T-helper 17 cell (primary cell): ENCODE measurements at regions not wholly inside any gene's neighbourhood (a gene's known extent, or its start where the extent isn't known, plus 50 kb on each side); places are given as distances from the start of the nearest gene placed in this dataset.

Experiments used
- ATAC-seq: fragments of 150-1000 bp; cut with Tn5 transposase; 2 replicates; pipeline ENCODE4 v1.10.0; 2021; ENCODE audit warnings: mild to moderate bottlenecking, moderate library complexity
- DNase-seq, 3 donors: peaks; one replicate each; pipeline versions ENCODE4 v3.0.0 to v3.0.0-alpha.2; 2020 to 2021
- H3K9me3 ChIP-seq: one replicate; pipeline ENCODE4 v1.7.0; 2013; ENCODE audit warnings: low read length, mild to moderate bottlenecking; ENCODE audit not compliant: control insufficient read depth, poor library complexity, severe bottlenecking
- H3K27ac Mint-ChIP-seq: one replicate; pipeline ENCODE4 v1.8.0; 2022; ENCODE audit warnings: mild to moderate bottlenecking, moderate library complexity, mixed read lengths
- H3K27me3 Mint-ChIP-seq: one replicate; pipeline ENCODE4 v1.8.0; 2022; ENCODE audit warnings: mixed read lengths
- H3K36me3 Mint-ChIP-seq: one replicate; pipeline ENCODE4 v1.8.0; 2022; ENCODE audit warnings: low read depth, mixed read lengths
- H3K4me1 Mint-ChIP-seq: one replicate; pipeline ENCODE4 v1.8.0; 2022; ENCODE audit warnings: mild to moderate bottlenecking, mixed read lengths
- H3K4me3 Mint-ChIP-seq: one replicate; pipeline ENCODE4 v1.8.0; 2022; ENCODE audit warnings: mild to moderate bottlenecking, moderate library complexity, mixed read lengths

DNA sequence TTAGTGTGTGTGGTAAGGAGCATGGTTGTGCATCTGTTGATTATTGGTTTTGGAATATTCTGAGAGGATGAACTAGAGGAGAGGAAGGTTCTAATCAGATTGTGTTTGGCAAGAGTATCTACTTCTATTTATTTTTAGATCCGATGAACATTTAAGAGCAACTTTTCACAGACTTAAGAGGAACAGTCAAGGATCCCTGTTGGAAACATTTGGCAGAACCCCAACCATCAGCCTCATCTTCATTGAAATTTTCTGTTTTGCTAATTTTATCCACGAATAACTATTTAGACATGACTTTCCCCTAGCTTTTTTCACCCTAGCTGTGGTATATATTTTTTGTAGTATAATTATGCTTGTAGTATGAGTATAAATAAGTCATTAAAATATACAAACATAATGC lies 868.5 kb downstream of the MAT2B start:
- Mint-ChIP-seq H3K36me3 (no peaks in the 10 kb centered on the region), H3K4me3 (no peak overlapping the region), H3K27ac (no peak overlapping the region), H3K27me3 (no peaks in the 10 kb centered on the region), H3K4me1 (no peaks in the 10 kb centered on the region)
- no peak for ATAC-seq
- H3K9me3 ChIP-seq, result no peaks in the 10 kb centered on the region
- DNase-seq, result no peak

DNA sequence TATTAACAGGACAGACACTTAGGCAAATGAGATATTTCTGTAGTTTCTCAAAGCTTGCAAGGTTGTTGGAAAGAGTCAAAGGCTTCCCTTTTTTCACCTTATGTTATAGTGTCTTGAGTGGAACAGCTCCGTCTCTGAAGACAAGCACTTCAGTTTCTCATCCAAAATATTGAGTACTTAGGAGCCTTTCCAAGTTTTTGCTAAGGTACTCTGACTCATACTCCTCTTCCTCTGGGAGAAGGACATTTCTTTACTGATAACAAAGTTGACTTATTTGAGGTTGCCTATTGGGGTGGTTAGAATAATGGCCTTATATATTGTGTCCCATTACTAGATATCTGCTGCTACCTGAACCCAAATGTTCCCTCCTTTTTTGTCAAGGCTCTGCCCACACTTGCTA lies 869.6 kb downstream of the MAT2B start:
- no peak for DNase-seq
- Mint-ChIP-seq H3K4me3 (no peak overlapping the region), H3K36me3 (no peaks in the 10 kb centered on the region), H3K4me1 (no peaks in the 10 kb centered on the region), H3K27ac (no peak overlapping the region), H3K27me3 (no peaks in the 10 kb centered on the region)
- peaks cover 2% of the 10 kb centered on the region for H3K9me3 ChIP-seq
- ATAC-seq, result no peak

DNA sequence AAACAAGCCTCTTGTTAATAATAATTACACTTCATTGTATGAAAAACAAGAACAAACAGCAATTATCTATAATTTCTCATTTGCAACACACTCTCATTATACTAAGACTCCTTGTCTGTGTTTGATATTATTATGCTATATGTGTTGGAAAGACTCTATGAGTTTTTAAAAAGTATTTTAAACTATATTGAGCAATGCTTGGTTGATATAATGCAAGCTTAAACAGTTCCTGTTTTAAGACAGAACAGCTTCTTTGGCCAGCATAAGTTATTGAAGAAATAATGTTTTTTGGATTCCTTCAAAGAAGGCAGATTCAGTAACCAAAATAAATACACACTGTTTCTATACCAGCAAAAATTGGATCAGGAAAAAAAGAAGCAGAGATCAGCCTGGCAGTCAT lies 871.4 kb downstream of the MAT2B start:
- DNase-seq (no peak), ATAC-seq (no peak)
- no peak overlapping the region for H3K27ac Mint-ChIP-seq
- H3K36me3 Mint-ChIP-seq, result no peaks in the 10 kb centered on the region
- H3K27me3 Mint-ChIP-seq, result no peaks in the 10 kb centered on the region
- no peak overlapping the region for H3K4me3 Mint-ChIP-seq
- H3K4me1 Mint-ChIP-seq, result no peaks in the 10 kb centered on the region
- H3K9me3 ChIP-seq, result peaks cover 2% of the 10 kb centered on the region

DNA sequence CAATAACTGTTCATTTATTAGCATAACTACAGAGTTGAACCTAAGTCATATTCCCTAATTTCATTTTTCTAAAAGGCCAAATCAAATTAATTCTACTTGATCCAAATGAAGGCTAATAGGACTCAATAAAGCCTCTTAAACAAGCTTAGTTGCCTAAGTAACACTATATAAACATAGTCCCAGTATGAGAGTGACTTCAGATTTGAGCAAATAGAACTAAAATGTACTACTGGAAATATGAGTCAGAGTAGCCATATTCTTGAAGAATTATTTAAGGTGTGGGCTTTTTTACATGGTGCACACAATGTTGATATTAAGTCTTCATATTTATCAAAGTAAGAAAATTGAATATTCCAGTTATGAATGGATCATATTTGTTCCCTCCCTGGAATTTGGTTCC lies 872.3 kb downstream of the MAT2B start:
- ATAC-seq, result no peak
- no peak overlapping the region for H3K4me3 Mint-ChIP-seq

DNA sequence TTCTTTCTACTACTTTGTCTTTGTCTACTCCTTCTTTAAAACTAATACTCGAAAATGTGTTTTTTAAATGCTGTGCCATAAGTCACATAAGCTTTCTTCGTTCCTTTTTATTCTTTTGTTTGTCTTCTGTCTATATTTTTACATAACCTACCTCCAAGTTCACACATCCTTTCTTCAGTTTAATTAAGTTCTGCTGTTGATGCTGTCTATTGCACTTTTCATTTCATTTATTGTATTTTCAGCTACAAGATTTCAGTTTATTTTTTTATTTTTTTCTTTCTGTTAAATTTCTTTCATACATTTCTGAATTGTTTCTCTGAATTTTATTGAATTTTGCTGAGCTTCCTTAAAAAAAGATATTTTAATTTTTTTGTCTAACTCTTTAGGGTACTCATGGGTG lies 878.2 kb downstream of the MAT2B start:
- Mint-ChIP-seq H3K27ac (no peak overlapping the region), H3K27me3 (no peaks in the 10 kb centered on the region)

More for the DNA sequence above, 872.3 kb downstream of the MAT2B start:
- peaks cover 2% of the 10 kb centered on the region for H3K9me3 ChIP-seq
- DNase-seq, result no peak
- H3K27ac Mint-ChIP-seq, result no peak overlapping the region
- no peaks in the 10 kb centered on the region for H3K27me3 Mint-ChIP-seq
- no peaks in the 10 kb centered on the region for H3K4me1 Mint-ChIP-seq
- H3K36me3 Mint-ChIP-seq, result no peaks in the 10 kb centered on the region

DNA sequence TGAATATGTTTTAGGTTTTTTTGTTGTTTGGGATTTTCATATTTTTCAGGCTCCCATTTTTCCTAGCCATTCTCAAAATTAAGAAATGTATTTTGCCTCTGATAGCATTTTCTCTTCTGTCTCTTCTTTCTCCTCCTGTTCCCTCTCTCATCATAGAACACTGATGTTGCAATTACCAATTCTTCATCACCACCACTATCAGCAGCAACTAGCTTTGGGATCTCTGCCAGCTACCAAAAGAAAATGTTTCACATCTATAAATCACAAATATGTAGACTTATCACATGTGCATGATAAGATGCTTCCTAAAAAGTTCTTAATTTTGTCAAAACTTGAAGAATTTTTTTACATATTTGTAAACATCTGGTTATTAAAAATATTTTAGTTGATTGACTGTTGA lies 887.1 kb downstream of the MAT2B start:
- H3K9me3 ChIP-seq, result no peaks in the 10 kb centered on the region
- Mint-ChIP-seq H3K4me3 (no peak overlapping the region), H3K4me1 (no peaks in the 10 kb centered on the region), H3K36me3 (no peaks in the 10 kb centered on the region), H3K27me3 (no peaks in the 10 kb centered on the region), H3K27ac (no peak overlapping the region)
- ATAC-seq (no peak), DNase-seq (no peak)

More for the DNA sequence above, 878.2 kb downstream of the MAT2B start:
- no peak overlapping the region for H3K4me3 Mint-ChIP-seq
- no peak for ATAC-seq
- DNase-seq, result no peak
- H3K9me3 ChIP-seq, result peaks cover 2% of the 10 kb centered on the region
- H3K36me3 Mint-ChIP-seq, result no peaks in the 10 kb centered on the region
- no peaks in the 10 kb centered on the region for H3K4me1 Mint-ChIP-seq

DNA sequence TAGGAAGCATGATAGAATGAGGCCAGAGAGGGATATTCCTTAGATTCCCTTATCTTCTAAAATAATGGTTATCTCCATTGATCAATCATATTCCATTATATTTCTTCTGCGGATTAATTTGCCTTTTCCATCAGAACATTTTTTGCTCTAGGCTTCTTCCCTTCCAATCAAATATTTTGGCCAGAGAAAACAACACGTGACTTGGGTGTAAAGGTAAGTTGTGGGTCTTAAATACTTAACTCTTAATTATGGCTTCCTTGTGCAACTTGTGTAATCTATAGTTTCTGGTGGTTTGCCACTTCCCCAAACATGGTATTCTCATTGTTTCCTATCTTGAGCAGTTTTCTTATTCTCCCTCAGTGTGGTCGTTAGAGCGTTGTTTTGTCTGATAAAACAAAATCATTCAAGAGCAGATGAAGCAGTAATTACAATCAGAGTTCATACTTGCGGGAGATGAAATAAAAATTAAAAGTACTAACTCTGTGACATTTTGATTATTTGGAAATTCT lies 889.3 kb downstream of the MAT2B start:
- H3K27ac Mint-ChIP-seq, result no peak overlapping the region
- H3K36me3 Mint-ChIP-seq, result no peaks in the 10 kb centered on the region
- DNase-seq (no peak), ATAC-seq (no peak)
- no peaks in the 10 kb centered on the region for H3K4me1 Mint-ChIP-seq
- no peak overlapping the region for H3K4me3 Mint-ChIP-seq
- H3K27me3 Mint-ChIP-seq, result no peaks in the 10 kb centered on the region
- no peaks in the 10 kb centered on the region for H3K9me3 ChIP-seq

DNA sequence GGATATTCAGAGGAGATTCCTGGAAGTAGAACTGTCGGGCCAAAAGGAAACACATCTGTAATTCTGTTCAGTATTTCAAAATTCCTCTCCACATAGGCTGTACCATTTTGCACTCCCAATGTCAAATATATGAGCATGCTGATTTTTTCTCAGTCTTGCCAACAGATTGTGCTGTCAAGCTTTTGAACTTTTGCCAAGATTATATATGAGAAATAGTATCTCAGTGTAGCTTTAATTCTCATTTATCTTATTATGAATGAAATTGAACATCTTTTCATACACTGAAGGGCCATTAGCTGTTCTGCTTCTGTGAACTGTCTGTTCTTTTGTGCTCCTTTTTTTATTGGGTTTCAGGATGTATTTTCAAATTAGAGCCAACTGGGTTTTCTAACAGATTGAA lies 907.1 kb downstream of the MAT2B start:
- no peak for ATAC-seq
- H3K27ac Mint-ChIP-seq, result no peak overlapping the region
- H3K4me1 Mint-ChIP-seq, result no peaks in the 10 kb centered on the region
- H3K9me3 ChIP-seq, result no peaks in the 10 kb centered on the region
- DNase-seq, result no peak
- H3K36me3 Mint-ChIP-seq, result no peaks in the 10 kb centered on the region
- H3K4me3 Mint-ChIP-seq, result no peak overlapping the region
- H3K27me3 Mint-ChIP-seq, result no peaks in the 10 kb centered on the region

DNA sequence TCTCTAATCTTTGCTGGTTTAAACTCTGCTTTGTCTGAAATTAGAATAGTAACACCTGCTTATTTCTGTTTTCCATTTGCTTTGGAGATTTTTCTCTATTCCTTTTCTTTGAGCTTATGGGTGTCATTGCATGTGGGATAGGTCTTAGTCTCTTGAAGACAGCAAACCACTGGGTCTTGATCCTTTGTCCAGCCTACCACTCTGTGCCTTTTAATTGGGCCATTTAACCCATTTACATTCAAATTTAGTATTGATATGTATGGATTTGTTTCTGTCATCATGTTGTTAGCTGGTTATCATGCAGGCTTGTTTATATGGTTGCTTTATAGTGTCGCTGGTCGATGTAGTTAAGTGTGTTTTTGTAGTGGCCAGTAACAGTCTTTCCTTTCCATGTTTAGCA lies 914.7 kb downstream of the MAT2B start:
- ATAC-seq (no peak), DNase-seq (no peak)
- Mint-ChIP-seq H3K27me3 (no peaks in the 10 kb centered on the region), H3K27ac (no peak overlapping the region), H3K36me3 (no peaks in the 10 kb centered on the region), H3K4me3 (no peak overlapping the region), H3K4me1 (no peaks in the 10 kb centered on the region)
- H3K9me3 ChIP-seq, result no peaks in the 10 kb centered on the region

DNA sequence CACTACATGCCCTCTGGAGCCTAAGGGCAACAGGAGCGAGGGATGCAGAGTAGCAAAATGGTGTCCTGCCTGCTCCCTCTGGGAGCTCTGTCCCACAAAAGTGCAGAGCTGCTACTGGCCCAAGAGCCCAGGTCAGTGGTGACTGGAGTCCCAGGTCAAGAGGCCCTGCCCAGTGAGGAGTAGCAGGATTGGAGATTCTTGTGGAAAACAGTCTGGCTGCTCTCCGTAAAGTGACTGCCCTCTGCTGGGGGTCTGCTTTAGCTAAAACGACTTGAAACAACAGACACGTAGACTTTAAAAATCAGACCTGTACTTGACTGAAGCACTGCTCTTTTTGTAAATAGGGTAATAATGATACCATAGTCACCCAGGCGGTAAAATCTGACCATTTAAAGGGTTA lies 917.0 kb downstream of the MAT2B start:
- Mint-ChIP-seq H3K4me3 (no peak overlapping the region), H3K27ac (no peak overlapping the region), H3K4me1 (no peaks in the 10 kb centered on the region), H3K27me3 (no peaks in the 10 kb centered on the region), H3K36me3 (no peaks in the 10 kb centered on the region)
- ATAC-seq (no peak), DNase-seq (no peak)
- H3K9me3 ChIP-seq, result no peaks in the 10 kb centered on the region

DNA sequence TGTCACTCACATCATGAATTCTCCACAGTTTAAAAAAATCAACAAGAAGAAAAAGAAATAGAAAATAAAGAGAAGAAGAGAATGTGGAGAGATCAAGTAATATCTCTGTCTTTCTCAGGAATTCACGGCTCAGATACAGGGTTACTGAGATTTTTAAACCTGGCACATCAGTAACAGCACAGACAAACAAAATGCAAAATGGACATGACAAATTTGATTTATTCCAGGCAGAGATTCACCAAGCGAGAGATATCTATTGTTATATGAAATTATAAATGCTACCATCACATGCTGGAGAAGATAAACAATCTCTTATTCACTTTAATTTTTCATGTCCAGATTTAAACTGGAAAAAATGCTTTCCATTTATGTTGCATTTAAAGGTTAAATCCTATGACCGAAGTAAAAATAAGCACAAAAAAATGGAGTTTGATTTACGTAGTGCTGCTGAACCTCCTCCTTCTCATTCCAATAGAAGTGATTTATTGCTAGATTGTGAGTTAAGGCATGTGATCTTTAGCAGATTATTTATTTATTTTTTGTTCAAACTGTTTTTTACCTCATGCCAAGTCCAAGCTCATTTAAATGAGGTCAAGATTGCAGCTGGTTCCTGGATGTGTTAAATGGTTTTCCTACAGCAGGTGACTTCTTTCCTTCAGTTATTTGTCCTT lies 926.4 kb downstream of the MAT2B start:
- H3K27ac Mint-ChIP-seq, result no peak overlapping the region
- no peak for DNase-seq
- no peaks in the 10 kb centered on the region for H3K4me1 Mint-ChIP-seq
- H3K36me3 Mint-ChIP-seq, result no peaks in the 10 kb centered on the region
- H3K4me3 Mint-ChIP-seq, result no peak overlapping the region
- H3K9me3 ChIP-seq, result no peaks in the 10 kb centered on the region
- no peak for ATAC-seq
- H3K27me3 Mint-ChIP-seq, result no peaks in the 10 kb centered on the region

DNA sequence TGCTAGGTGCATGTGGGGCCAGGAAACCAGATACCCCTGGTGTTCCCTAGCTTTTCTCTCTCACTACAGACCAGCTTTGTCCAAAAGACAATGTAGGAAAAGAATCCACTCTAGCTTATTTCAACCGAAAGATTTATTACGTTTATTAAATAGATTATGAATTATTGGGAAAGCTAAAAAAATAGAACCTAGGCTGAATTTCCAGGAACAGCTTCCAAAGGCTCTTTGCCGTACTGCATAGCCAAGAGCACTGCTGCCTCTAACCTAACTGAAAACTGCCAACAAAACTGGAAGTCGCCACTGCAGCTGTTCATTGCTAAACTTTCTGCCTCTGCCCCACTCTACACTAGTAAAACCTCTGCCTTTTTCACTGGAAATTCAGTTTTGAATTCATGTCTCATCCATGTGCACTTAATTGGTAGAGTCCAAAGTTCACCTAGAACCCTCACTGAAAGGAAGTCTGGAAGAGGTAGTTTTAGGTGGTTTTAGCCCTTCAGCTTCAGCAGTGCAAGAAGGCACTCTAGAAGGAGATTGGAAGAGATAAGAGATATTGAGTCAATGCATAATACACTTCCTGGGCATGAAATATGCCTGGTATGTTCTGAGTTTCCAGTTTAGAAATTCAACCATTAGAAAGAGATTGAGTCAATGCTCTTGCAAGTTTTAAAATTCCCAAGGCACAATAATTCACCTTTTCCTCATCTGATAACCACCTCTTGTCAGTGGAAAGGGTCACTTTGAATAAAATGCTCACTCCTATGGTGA lies 927.9 kb downstream of the MAT2B start:
- Mint-ChIP-seq H3K36me3 (no peaks in the 10 kb centered on the region), H3K27ac (no peak overlapping the region), H3K4me3 (no peak overlapping the region), H3K27me3 (no peaks in the 10 kb centered on the region), H3K4me1 (no peaks in the 10 kb centered on the region)
- ATAC-seq (no peak), DNase-seq (no peak)
- H3K9me3 ChIP-seq, result no peaks in the 10 kb centered on the region

DNA sequence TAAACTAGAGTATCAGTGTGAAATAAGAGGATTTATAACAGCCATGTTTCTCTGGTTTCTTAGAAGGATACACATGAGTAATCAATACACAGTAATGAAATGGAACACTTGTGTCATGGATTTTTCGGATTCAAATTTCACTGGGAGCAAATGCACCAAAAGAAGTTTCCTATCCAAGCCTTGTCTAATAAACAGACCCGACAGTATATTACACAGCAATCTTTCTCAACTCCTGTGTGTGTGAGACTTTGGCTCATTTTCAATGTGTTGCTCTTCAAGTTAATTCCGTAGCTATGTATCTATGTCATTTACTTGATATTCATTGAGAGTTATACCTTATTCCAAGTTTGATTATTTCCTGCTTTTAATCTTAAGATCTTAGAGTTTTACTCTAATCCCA lies 930.2 kb downstream of the MAT2B start:
- Mint-ChIP-seq H3K4me1 (no peaks in the 10 kb centered on the region), H3K36me3 (no peaks in the 10 kb centered on the region), H3K27ac (no peak overlapping the region), H3K4me3 (no peak overlapping the region), H3K27me3 (no peaks in the 10 kb centered on the region)
- no peaks in the 10 kb centered on the region for H3K9me3 ChIP-seq
- no peak for ATAC-seq
- no peak for DNase-seq

DNA sequence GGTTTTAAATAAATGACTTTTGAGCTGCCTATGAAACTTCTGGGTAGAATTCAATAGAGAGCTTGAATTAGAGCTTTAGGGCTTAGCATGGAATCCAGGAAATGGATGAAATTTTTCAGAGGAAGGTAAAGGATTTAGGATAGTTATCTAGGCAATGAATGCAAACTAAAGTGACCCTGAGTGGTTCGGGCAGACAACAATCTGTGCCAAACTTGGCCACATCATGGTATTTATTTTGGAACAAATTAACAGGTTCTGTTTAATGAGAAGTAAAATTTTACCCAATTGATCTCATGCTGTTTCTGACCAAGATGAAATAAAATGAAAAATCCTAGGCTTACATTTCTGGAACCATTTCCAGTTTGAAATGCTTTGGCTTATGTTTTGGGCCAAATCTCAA lies 934.4 kb downstream of the MAT2B start:
- no peaks in the 10 kb centered on the region for H3K36me3 Mint-ChIP-seq
- H3K9me3 ChIP-seq, result no peaks in the 10 kb centered on the region
- H3K4me1 Mint-ChIP-seq, result no peaks in the 10 kb centered on the region
- no peak overlapping the region for H3K4me3 Mint-ChIP-seq
- DNase-seq, result no peak
- H3K27ac Mint-ChIP-seq, result no peak overlapping the region
- no peaks in the 10 kb centered on the region for H3K27me3 Mint-ChIP-seq
- no peak for ATAC-seq
